Trophoblast cell (in vitro differentiated cells and primary cell): ENCODE measurements at regions not wholly inside any gene's neighbourhood (a gene's known extent, or its start where the extent isn't known, plus 50 kb on each side); places are given as distances from the start of the nearest gene placed in this dataset.

Experiments used
- DNase-seq, 2 donors: peaks; one replicate each; pipeline ENCODE4 v3.0.0-alpha.2; 2016
- H2AFZ ChIP-seq: 2 replicates; pipeline ENCODE4 v1.6.1; 2013; ENCODE audit warnings: low read length, moderate library complexity, mild to moderate bottlenecking; ENCODE audit not compliant: insufficient read depth, poor library complexity
- H2AK5ac ChIP-seq: 2 replicates; pipeline ENCODE4 v1.6.1; 2013; ENCODE audit warnings: mild to moderate bottlenecking, low read length
- H2BK120ac ChIP-seq: 2 replicates; pipeline ENCODE4 v1.6.1; 2013; ENCODE audit warnings: low read length, mild to moderate bottlenecking, moderate library complexity; ENCODE audit not compliant: insufficient read depth, poor library complexity
- H2BK12ac ChIP-seq: 2 replicates; pipeline ENCODE4 v1.6.1; 2013; ENCODE audit warnings: mild to moderate bottlenecking, low read length, moderate library complexity
- H2BK5ac ChIP-seq: 2 replicates; pipeline ENCODE4 v1.6.1; 2013; ENCODE audit warnings: low read length, low read depth, moderate library complexity, mild to moderate bottlenecking; ENCODE audit not compliant: poor library complexity
- H3K14ac ChIP-seq: 2 replicates; pipeline ENCODE4 v1.6.1; 2013; ENCODE audit warnings: mild to moderate bottlenecking, low read length
- H3K18ac ChIP-seq: 2 replicates; pipeline ENCODE4 v1.6.1; 2013; ENCODE audit warnings: mild to moderate bottlenecking, low read length
- H3K23ac ChIP-seq: 2 replicates; pipeline ENCODE4 v1.6.1; 2013; ENCODE audit warnings: low read length
- H3K27ac ChIP-seq: 2 replicates; pipeline ENCODE4 v1.5.1; 2013; ENCODE audit warnings: low read depth, mild to moderate bottlenecking, inconsistent platforms, low read length, moderate library complexity
- H3K27me3 ChIP-seq: 2 replicates; pipeline ENCODE4 v1.6.1; 2013; ENCODE audit warnings: inconsistent platforms, mild to moderate bottlenecking, low read length, moderate library complexity; ENCODE audit not compliant: insufficient read depth
- H3K36me3 ChIP-seq, 2 experiments: 1 replicate in 1 of 2; 2 replicates in 1 of 2; pipeline ENCODE4 v1.6.1; 2013; ENCODE audit warnings: low read length in 2 of 2, mild to moderate bottlenecking in 2 of 2, moderate library complexity in 1 of 2; ENCODE audit not compliant: insufficient read depth in 2 of 2, control insufficient read depth in 1 of 2
- H3K4ac ChIP-seq: 2 replicates; pipeline ENCODE4 v1.6.1; 2013; ENCODE audit warnings: low read depth, mild to moderate bottlenecking, low read length, moderate library complexity
- H3K4me1 ChIP-seq, 2 experiments: 1 replicate in 1 of 2; 2 replicates in 1 of 2; pipeline ENCODE4 v1.6.1; 2013; ENCODE audit warnings: low read length in 2 of 2, mild to moderate bottlenecking in 2 of 2, moderate library complexity in 1 of 2; ENCODE audit not compliant: insufficient read depth in 2 of 2, control insufficient read depth in 1 of 2
- H3K4me2 ChIP-seq: 2 replicates; pipeline ENCODE4 v1.6.1; 2013; ENCODE audit warnings: inconsistent platforms, mild to moderate bottlenecking, low read length, moderate library complexity
- H3K4me3 ChIP-seq: 2 replicates; pipeline ENCODE4 v1.5.1; 2013; ENCODE audit warnings: mild to moderate bottlenecking, low read depth, low read length, inconsistent platforms
- H3K79me1 ChIP-seq: one replicate; pipeline ENCODE4 v1.6.1; 2013; ENCODE audit warnings: low read length
- H3K79me2 ChIP-seq: 2 replicates; pipeline ENCODE4 v1.6.1; 2013; ENCODE audit warnings: low read length, mild to moderate bottlenecking; ENCODE audit not compliant: control insufficient read depth, insufficient read depth, poor library complexity
- H3K9ac ChIP-seq: 2 replicates; pipeline ENCODE4 v1.6.1; 2013; ENCODE audit warnings: mild to moderate bottlenecking, low read length
- H3K9me3 ChIP-seq: 2 replicates; pipeline ENCODE4 v1.6.1; 2013; ENCODE audit warnings: low read depth, mild to moderate bottlenecking, control low read depth, inconsistent platforms, low read length; ENCODE audit not compliant: insufficient read depth
- H4K12ac ChIP-seq: 2 replicates; pipeline ENCODE4 v1.6.1; 2013; ENCODE audit warnings: low read depth, mild to moderate bottlenecking, low read length, moderate library complexity
- H4K8ac ChIP-seq: 2 replicates; pipeline ENCODE4 v1.6.1; 2013; ENCODE audit warnings: low read depth, mild to moderate bottlenecking, low read length, moderate library complexity
- H4K91ac ChIP-seq: one replicate; pipeline ENCODE4 v1.6.1; 2013; ENCODE audit warnings: low read depth, mild to moderate bottlenecking, low read length, moderate library complexity
- WGBS: extraction: QIAGEN DNeasy Blood & Tissue Kit; methylation state at CpG from one replicate; pipeline ENCODE4 v1.1.7; 2013; ENCODE audit warnings: missing lambda C conversion rate; ENCODE audit not compliant: insufficient read length, insufficient coverage; ENCODE audit errors: extremely low coverage; 5-methylcytosine and 5-hydroxymethylcytosine counted together

DNA sequence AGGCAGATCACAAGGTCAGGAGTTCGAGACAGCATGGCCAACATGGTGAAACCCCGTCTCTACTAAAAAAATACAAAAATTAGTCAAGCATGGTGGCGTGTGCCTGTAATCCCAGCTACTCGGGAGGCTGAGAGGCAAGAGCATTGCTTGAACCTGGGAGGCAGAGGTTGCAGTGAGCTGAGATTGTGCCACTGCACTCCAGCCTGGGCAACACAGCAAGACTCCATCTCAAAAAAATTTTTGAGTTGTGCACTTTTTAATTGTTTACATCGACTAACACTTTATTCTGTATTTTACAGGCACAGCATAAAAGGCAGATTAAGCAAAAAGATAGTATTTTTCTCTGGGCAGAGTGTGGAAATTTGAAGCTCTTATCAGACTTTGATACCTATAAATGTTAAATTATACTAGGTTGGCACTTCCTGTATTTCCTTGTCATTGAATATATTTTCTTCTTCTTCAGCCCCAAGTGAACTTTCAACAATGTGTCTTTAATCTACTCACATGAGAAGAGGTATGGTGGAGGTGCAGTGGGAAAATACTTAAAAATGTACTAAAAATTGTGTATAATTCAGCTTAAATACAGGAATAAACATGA, 180.6 kb upstream of the ELL2 start:
- H3K79me2 ChIP-seq, result no peaks in the 10 kb centered on the region
- H2AK5ac ChIP-seq, result no peak overlapping the region
- no peak overlapping the region for H3K9ac ChIP-seq
- H3K4me2 ChIP-seq, result no peak overlapping the region
- H3K4me1 ChIP-seq, result no peaks in the 10 kb centered on the region
- no peak overlapping the region for H3K4ac ChIP-seq
- no peak overlapping the region for H3K23ac ChIP-seq
- no peaks in the 10 kb centered on the region for H3K9me3 ChIP-seq
- no peak overlapping the region for H2BK120ac ChIP-seq
- no peaks in the 10 kb centered on the region for H3K36me3 ChIP-seq
- no peaks in the 10 kb centered on the region for H3K79me1 ChIP-seq
- H4K91ac ChIP-seq, result no peak overlapping the region
- H3K4me3 ChIP-seq, result no peak overlapping the region
- no peak overlapping the region for H3K18ac ChIP-seq
- no peak overlapping the region for H4K8ac ChIP-seq
- no peak overlapping the region for H2BK12ac ChIP-seq
- H2AFZ ChIP-seq, result no peak overlapping the region
- H3K14ac ChIP-seq, result no peak overlapping the region
- no peak overlapping the region for H3K27ac ChIP-seq
- no peak overlapping the region for H2BK5ac ChIP-seq
- no peak overlapping the region for H4K12ac ChIP-seq
- no peak for DNase-seq
- no peaks in the 10 kb centered on the region for H3K27me3 ChIP-seq
- WGBS, result no CpG with 5 or more reads among the region's 5 CpGs

DNA sequence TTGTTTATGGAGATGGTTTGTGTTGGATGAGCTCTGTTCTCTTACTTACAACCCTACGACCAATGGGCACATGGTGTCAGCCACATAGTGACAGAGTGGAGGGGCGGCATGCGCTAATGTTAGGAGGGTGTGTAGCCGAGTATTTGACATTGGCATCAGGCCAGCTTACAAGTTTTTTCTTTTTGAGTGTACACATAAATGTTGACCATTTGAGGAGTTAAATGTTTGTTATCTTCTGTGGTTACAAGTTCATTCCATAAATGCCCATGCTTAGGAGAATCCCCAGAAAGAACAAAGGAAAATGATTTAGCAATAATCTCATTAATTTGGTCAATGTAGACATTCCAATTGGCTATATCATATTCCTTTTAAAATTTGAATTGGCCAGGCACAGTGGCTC, 180.1 kb upstream of the ELL2 start:
- no peaks in the 10 kb centered on the region for H3K4me1 ChIP-seq
- no peaks in the 10 kb centered on the region for H3K36me3 ChIP-seq
- H3K27me3 ChIP-seq, result no peaks in the 10 kb centered on the region
- no peak overlapping the region for H2AK5ac ChIP-seq
- no peak overlapping the region for H3K23ac ChIP-seq
- H3K14ac ChIP-seq, result no peak overlapping the region
- no CpG with 5 or more reads among the region's 4 CpGs for WGBS
- no peak overlapping the region for H3K27ac ChIP-seq
- no peak overlapping the region for H2BK120ac ChIP-seq
- H3K4ac ChIP-seq, result no peak overlapping the region
- no peak overlapping the region for H2BK5ac ChIP-seq
- no peak overlapping the region for H2BK12ac ChIP-seq
- no peak overlapping the region for H4K91ac ChIP-seq
- H3K79me2 ChIP-seq, result no peaks in the 10 kb centered on the region
- H4K12ac ChIP-seq, result no peak overlapping the region
- no peak overlapping the region for H3K9ac ChIP-seq
- no peak overlapping the region for H4K8ac ChIP-seq
- no peak overlapping the region for H3K4me3 ChIP-seq
- no peak for DNase-seq
- no peaks in the 10 kb centered on the region for H3K79me1 ChIP-seq
- no peak overlapping the region for H3K18ac ChIP-seq
- no peak overlapping the region for H3K4me2 ChIP-seq
- H2AFZ ChIP-seq, result no peak overlapping the region
- no peaks in the 10 kb centered on the region for H3K9me3 ChIP-seq

DNA sequence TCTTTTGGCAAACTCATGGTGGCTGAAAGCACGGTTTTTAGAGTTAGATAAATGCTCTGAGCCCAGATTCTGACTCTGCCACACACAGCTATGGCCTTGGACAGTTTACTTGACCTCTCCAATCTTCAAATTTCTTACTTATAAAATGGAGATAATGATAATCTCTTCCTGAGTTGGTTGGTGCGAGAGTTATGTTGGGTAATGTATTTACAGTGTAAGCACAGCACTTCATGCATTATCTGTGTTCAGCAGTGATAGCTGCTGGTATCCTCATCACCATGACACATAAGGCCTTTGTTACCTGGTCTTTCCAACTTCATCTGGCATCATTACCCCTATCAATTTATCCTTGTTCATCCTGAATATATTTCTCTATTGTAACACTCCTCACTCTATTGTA, 178.8 kb upstream of the ELL2 start:
- WGBS, result no CpG with 5 or more reads among the region's 2 CpGs
- no peak overlapping the region for H3K14ac ChIP-seq
- H2AK5ac ChIP-seq, result no peak overlapping the region
- no peak for DNase-seq
- no peak overlapping the region for H3K27ac ChIP-seq
- H3K9me3 ChIP-seq, result no peaks in the 10 kb centered on the region
- no peak overlapping the region for H3K4me3 ChIP-seq
- no peak overlapping the region for H4K12ac ChIP-seq
- no peaks in the 10 kb centered on the region for H3K79me2 ChIP-seq
- H3K27me3 ChIP-seq, result no peaks in the 10 kb centered on the region
- no peak overlapping the region for H4K8ac ChIP-seq
- no peaks in the 10 kb centered on the region for H3K79me1 ChIP-seq
- no peak overlapping the region for H2BK5ac ChIP-seq
- no peak overlapping the region for H3K23ac ChIP-seq
- no peak overlapping the region for H2BK12ac ChIP-seq
- no peak overlapping the region for H4K91ac ChIP-seq
- H3K9ac ChIP-seq, result no peak overlapping the region
- no peak overlapping the region for H3K4me2 ChIP-seq
- no peaks in the 10 kb centered on the region for H3K4me1 ChIP-seq
- no peaks in the 10 kb centered on the region for H3K36me3 ChIP-seq
- no peak overlapping the region for H2BK120ac ChIP-seq
- H2AFZ ChIP-seq, result no peak overlapping the region
- no peak overlapping the region for H3K4ac ChIP-seq
- H3K18ac ChIP-seq, result no peak overlapping the region

DNA sequence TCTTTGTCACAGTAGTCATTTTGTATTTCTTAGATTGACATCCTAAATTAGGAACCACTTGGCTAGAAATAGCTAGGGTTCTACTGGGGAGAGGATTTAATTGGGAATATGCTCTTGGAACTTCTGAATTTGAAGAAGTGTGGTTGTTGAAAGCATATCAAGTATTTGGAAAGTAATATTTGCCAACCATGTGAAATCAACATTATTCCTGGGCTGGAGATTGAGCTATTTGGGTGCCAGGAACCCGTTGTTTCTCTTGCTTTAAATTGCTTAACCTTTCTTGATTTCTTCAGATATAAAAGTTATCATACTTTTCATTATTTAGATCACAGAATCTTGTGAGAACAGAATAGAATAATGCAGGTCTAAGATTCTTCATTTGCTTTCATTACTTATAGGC, 178.4 kb upstream of the ELL2 start:
- H2AK5ac ChIP-seq, result no peak overlapping the region
- no peak overlapping the region for H3K27ac ChIP-seq
- no peak overlapping the region for H4K8ac ChIP-seq
- WGBS, result no CpG with 5 or more reads among the region's 1 CpG
- H3K4ac ChIP-seq, result no peak overlapping the region
- H3K79me1 ChIP-seq, result no peaks in the 10 kb centered on the region
- H2BK5ac ChIP-seq, result no peak overlapping the region
- no peak overlapping the region for H3K4me3 ChIP-seq
- no peaks in the 10 kb centered on the region for H3K27me3 ChIP-seq
- no peaks in the 10 kb centered on the region for H3K4me1 ChIP-seq
- no peak overlapping the region for H2BK12ac ChIP-seq
- H3K9ac ChIP-seq, result no peak overlapping the region
- no peak overlapping the region for H2BK120ac ChIP-seq
- H3K18ac ChIP-seq, result no peak overlapping the region
- no peaks in the 10 kb centered on the region for H3K9me3 ChIP-seq
- H3K14ac ChIP-seq, result no peak overlapping the region
- H3K36me3 ChIP-seq, result no peaks in the 10 kb centered on the region
- H3K79me2 ChIP-seq, result no peaks in the 10 kb centered on the region
- no peak for DNase-seq
- no peak overlapping the region for H4K12ac ChIP-seq
- H3K4me2 ChIP-seq, result no peak overlapping the region
- H2AFZ ChIP-seq, result no peak overlapping the region
- H3K23ac ChIP-seq, result no peak overlapping the region
- no peak overlapping the region for H4K91ac ChIP-seq
